PC-3 (cell line): ENCODE measurements at regions not wholly inside any gene's neighbourhood (a gene's known extent, or its start where the extent isn't known, plus 50 kb on each side); places are given as distances from the start of the nearest gene placed in this dataset.

ENCODE experiments used
- EZH2 ChIP-seq: fragments of 300-600 bp; sonication (generic); IDR thresholded peaks from one replicate; pipeline ENCODE4 v1.6.1; 2017; ENCODE audit warnings: antibody characterized with exemption, mild to moderate bottlenecking, low read length; ENCODE audit not compliant: unreplicated experiment
- EZH2phosphoT487 ChIP-seq: fragments of 300-600 bp; sonication (generic); IDR thresholded peaks from 2 replicates; pipeline ENCODE4 v1.6.1; 2018; ENCODE audit warnings: mild to moderate bottlenecking, antibody characterized with exemption, low read length, borderline replicate concordance
- TF ChIP-seq, protein P1 (sequence below): fragments of 300-600 bp; sonication (generic); conservative IDR thresholded peaks from 2 replicates; pipeline ENCODE4 v1.5.1; 2017; ENCODE audit warnings: antibody characterized with exemption, low read depth, mild to moderate bottlenecking, low read length

DNA sequence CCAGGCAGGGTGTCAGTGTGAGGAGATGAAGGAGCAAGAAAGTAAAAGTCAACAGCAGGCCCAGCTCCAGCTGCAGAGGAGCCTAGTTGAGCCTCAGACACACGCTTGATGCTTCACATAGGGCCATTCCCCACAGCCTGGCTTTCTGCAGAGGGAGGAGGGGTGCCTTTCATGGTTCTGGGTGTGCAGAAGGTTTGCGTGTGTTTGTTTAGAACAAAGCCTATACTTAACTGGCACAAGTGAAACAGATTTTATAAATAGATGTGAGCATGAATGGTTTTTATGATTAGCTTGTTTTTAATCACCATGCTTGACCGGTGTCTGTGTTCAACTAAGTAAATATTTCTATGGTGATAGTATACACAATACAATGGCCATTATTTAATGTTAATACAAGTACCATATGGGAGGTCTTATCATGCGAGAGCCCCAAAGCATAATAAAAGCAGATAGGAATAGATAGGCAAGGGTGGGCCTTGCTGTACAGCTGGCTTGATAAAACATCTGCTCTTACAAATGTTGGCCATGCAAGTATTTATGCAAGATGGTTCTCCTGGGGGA lies 290.2 kb downstream of the ETS1 start:
- no peak for TF ChIP-seq EZH2
- TF ChIP-seq, protein P1, sequence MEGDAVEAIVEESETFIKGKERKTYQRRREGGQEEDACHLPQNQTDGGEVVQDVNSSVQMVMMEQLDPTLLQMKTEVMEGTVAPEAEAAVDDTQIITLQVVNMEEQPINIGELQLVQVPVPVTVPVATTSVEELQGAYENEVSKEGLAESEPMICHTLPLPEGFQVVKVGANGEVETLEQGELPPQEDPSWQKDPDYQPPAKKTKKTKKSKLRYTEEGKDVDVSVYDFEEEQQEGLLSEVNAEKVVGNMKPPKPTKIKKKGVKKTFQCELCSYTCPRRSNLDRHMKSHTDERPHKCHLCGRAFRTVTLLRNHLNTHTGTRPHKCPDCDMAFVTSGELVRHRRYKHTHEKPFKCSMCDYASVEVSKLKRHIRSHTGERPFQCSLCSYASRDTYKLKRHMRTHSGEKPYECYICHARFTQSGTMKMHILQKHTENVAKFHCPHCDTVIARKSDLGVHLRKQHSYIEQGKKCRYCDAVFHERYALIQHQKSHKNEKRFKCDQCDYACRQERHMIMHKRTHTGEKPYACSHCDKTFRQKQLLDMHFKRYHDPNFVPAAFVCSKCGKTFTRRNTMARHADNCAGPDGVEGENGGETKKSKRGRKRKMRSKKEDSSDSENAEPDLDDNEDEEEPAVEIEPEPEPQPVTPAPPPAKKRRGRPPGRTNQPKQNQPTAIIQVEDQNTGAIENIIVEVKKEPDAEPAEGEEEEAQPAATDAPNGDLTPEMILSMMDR = no peak
- no peak for TF ChIP-seq EZH2phosphoT487
